ENCODE measurements at regions not wholly inside any gene's neighbourhood (a gene's known extent, or its start where the extent isn't known, plus 50 kb on each side); places are given as distances from the start of the nearest gene placed in this dataset.
"Not testable (repeated sequence)": the region's sequence is repeated elsewhere in the genome, so short reads cannot be mapped to it uniquely, and the experiment has no call there.

GRCh38 chr1:238991765-238992495, 394.4 kb upstream of the CHRM3 start:
- no peak for DNase-seq

- no peak for DNase-seq
Observed at GRCh38 chr1:238985312-238985711, 401.1 kb upstream of the CHRM3 start.

GRCh38 chr1:238982736-238983135, 403.6 kb upstream of the CHRM3 start:
- no peak for DNase-seq

- DNase-seq, result no peak
Observed at GRCh38 chr1:238981317-238981933, 404.9 kb upstream of the CHRM3 start.

- DNase-seq, result no peak
Observed at GRCh38 chr1:238980053-238980452, 406.3 kb upstream of the CHRM3 start.

- no peak for DNase-seq
Observed at GRCh38 chr1:238964631-238965030, 421.7 kb upstream of the CHRM3 start.

GRCh38 chr1:238962941-238963340, 423.4 kb upstream of the CHRM3 start:
- no peak for DNase-seq

GRCh38 chr1:238961790-238962189, 424.6 kb upstream of the CHRM3 start:
- DNase-seq, result no peak

- no peak for DNase-seq
Observed at GRCh38 chr1:238960071-238960470, 426.3 kb upstream of the CHRM3 start.

- DNase-seq, result no peak
Observed at GRCh38 chr1:238955934-238956333, 430.4 kb upstream of the CHRM3 start.

GRCh38 chr1:238954865-238955264, 431.5 kb upstream of the CHRM3 start:
- no peak for DNase-seq

- no peak for DNase-seq
Observed at GRCh38 chr1:238953448-238954010, 432.8 kb upstream of the CHRM3 start.

- DNase-seq, result no peak
Observed at GRCh38 chr1:238951809-238952208, 434.6 kb upstream of the CHRM3 start.

- DNase-seq, result no peak
Observed at GRCh38 chr1:238950784-238951183, 435.6 kb upstream of the CHRM3 start.

GRCh38 chr1:238950017-238950416, 436.4 kb upstream of the CHRM3 start:
- no peak for DNase-seq

- DNase-seq, result no peak
Observed at GRCh38 chr1:238944028-238944427, 442.3 kb upstream of the CHRM3 start.

GRCh38 chr1:238927899-238928298, 458.5 kb upstream of the CHRM3 start:
- DNase-seq, result no peak

- DNase-seq, result no peak
Observed at GRCh38 chr1:238916828-238917227, 469.5 kb upstream of the CHRM3 start.

GRCh38 chr1:238914346-238914745, 472.0 kb upstream of the CHRM3 start:
- no peak for DNase-seq

GRCh38 chr1:238913210-238913609, 473.2 kb upstream of the CHRM3 start:
- no peak for DNase-seq

GRCh38 chr1:238912148-238912547, 474.2 kb upstream of the CHRM3 start:
- no peak for DNase-seq

- DNase-seq, result not testable (repeated sequence)
Observed at GRCh38 chr1:238902752-238903151, 483.6 kb upstream of the CHRM3 start.

- DNase-seq, result no peak
Observed at GRCh38 chr1:238900334-238900865, 486.0 kb upstream of the CHRM3 start.

GRCh38 chr1:238898856-238899255, 487.5 kb upstream of the CHRM3 start:
- no peak for DNase-seq
